ENCODE measurements at regions not wholly inside any gene's neighbourhood (a gene's known extent, or its start where the extent isn't known, plus 50 kb on each side); places are given as distances from the start of the nearest gene placed in this dataset.

- ATAC-seq (ENCODE audit: low FRiP score) (peak; percentile 76), DNase-seq (ENCODE audit: low spot score) (no peak)
- TF ChIP-seq CTCF (IDR thresholded peaks at IDR 0.05), result no peak
These were observed 96.4 kb upstream of the SHISA6 start for GRCh38 chr17:11144358-11145233.

GRCh38 chr17:11142231-11142630 is 98.8 kb upstream of the SHISA6 start:
- TF ChIP-seq CTCF (IDR thresholded peaks at IDR 0.05), result no peak
- ATAC-seq (ENCODE audit: low FRiP score) (no peak), DNase-seq (ENCODE audit: low spot score) (no peak)

- TF ChIP-seq CTCF (IDR thresholded peaks at IDR 0.05), result no peak
- no peak for ATAC-seq (ENCODE audit: low FRiP score)
- DNase-seq (ENCODE audit: low spot score), result no peak
These were observed 100.5 kb upstream of the SHISA6 start for GRCh38 chr17:11140501-11140900.

GRCh38 chr17:11140043-11140442 is 101.0 kb upstream of the SHISA6 start:
- DNase-seq (ENCODE audit: low spot score) (no peak), ATAC-seq (ENCODE audit: low FRiP score) (no peak)

GRCh38 chr17:11138023-11138422 is 103.0 kb upstream of the SHISA6 start:
- no peak for TF ChIP-seq CTCF (IDR thresholded peaks at IDR 0.05)
- DNase-seq (ENCODE audit: low spot score), result no peak
- ATAC-seq (ENCODE audit: low FRiP score), result peak; percentile 48

More at GRCh38 chr17:11140043-11140442, 101.0 kb upstream of the SHISA6 start:
- TF ChIP-seq CTCF (IDR thresholded peaks at IDR 0.05), result no peak

GRCh38 chr17:11135819-11136218 is 105.2 kb upstream of the SHISA6 start:
- TF ChIP-seq CTCF (IDR thresholded peaks at IDR 0.05), result no peak
- no peak for DNase-seq (ENCODE audit: low spot score)
- no peak for ATAC-seq (ENCODE audit: low FRiP score)

- ATAC-seq (ENCODE audit: low FRiP score) (no peak), DNase-seq (ENCODE audit: low spot score) (no peak)
- TF ChIP-seq CTCF (IDR thresholded peaks at IDR 0.05), result no peak
These were observed 110.6 kb upstream of the SHISA6 start for GRCh38 chr17:11130367-11130766.
